Esophagus muscularis mucosa (tissue), 3 donors: ENCODE measurements at regions not wholly inside any gene's neighbourhood (a gene's known extent, or its start where the extent isn't known, plus 50 kb on each side); places are given as distances from the start of the nearest gene placed in this dataset.

ENCODE experiments used
- CTCF ChIP-seq, 3 experiments: fragments of 200-600 bp in 2 of 3; fragments of 450-650 bp in 1 of 3; sonication (generic) in 2 of 3; IDR thresholded peaks; one replicate each; pipeline ENCODE4 v1.5.1; 2017 to 2019; ENCODE audit warnings: antibody characterized with exemption in 3 of 3, mild to moderate bottlenecking in 2 of 3, moderate library complexity in 1 of 3
- POLR2AphosphoS5 ChIP-seq, 2 donors: sonication (generic); formaldehyde crosslinking; IDR thresholded peaks; one replicate each; pipeline ENCODE4 v1.6.1; 2017; ENCODE audit warnings: antibody characterized with exemption in 2 of 2

DNA sequence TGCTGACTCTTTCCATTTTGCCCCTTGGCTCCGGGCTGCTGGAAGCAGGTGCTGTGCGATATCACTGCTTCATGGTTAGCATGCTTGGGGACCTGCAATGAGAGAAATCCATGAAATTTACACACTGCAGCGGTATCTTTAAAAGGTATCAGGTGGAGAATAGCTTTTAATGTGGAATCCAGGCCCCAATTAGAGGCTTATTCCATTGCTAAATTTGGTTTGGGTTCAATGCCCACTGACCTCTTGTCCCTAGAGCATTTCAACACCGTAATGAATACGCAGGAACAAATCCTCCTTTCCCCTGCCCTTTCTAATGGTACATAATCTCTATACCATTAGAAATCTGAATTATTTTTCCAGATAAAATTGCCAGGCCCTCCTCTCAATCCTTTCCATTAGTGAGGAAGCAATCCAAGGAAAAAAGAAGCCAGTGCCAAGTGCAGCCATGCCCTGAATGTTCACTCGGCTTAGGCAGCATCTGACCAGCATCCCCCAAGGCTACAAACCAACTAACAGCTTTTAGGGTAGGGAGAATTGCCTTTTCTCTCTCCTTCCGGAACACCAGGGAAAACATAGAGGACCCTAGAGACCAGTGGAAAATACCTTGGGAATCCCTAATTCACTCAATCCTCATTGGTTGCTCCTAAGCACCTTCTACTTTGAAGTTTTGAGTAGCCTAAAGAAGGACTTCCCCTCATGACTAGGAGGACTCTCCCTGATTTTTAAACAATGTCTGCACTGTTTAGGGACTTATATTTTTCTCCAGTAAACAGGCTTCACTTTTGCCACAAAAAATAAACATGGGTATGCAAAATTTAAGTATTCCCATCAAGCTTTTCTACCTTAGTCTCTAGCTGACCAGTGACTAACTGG lies 143.1 kb downstream of the QRSL1 start:
- TF ChIP-seq POLR2AphosphoS5 (IDR thresholded peaks at IDR 0.05) (no peak), CTCF (IDR thresholded peaks at IDR 0.05) (no peak)
